HG02884 (cell line): ENCODE measurements at regions not wholly inside any gene's neighbourhood (a gene's known extent, or its start where the extent isn't known, plus 50 kb on each side); places are given as distances from the start of the nearest gene placed in this dataset.

Experiments used
- ATAC-seq: cut with Tn5 transposase; IDR thresholded peaks from one replicate; pipeline ENCODE4 v1.9.1; 2021; ENCODE audit warnings: mild to moderate bottlenecking, moderate library complexity; ENCODE audit not compliant: unreplicated experiment

GRCh38 chr3:68468695-68469375 is 463.5 kb downstream of the TAFA4 start:
- no peak for ATAC-seq

GRCh38 chr3:68467465-68467864 is 464.9 kb downstream of the TAFA4 start:
- no peak for ATAC-seq

- ATAC-seq, result no peak
Measured at GRCh38 chr3:68458581-68458980, 473.8 kb downstream of the TAFA4 start.

- ATAC-seq, result no peak
Measured at GRCh38 chr3:68448510-68449383, 483.6 kb downstream of the TAFA4 start.

GRCh38 chr3:68447885-68448284 is 484.5 kb downstream of the TAFA4 start:
- no peak for ATAC-seq

- no peak for ATAC-seq
Measured at GRCh38 chr3:68441054-68441453, 491.3 kb downstream of the TAFA4 start.

GRCh38 chr3:68436619-68437401 is 495.5 kb downstream of the TAFA4 start:
- no peak for ATAC-seq

- no peak for ATAC-seq
Measured at GRCh38 chr3:68428495-68428894, 503.9 kb downstream of the TAFA4 start.

- ATAC-seq, result no peak
Measured at GRCh38 chr3:68424796-68425460, 507.4 kb downstream of the TAFA4 start.

GRCh38 chr3:68408626-68409025 is 523.7 kb downstream of the TAFA4 start:
- ATAC-seq, result no peak

- no peak for ATAC-seq
Measured at GRCh38 chr3:68403741-68404140, 528.6 kb downstream of the TAFA4 start.

GRCh38 chr3:68402235-68402918 is 530.0 kb downstream of the TAFA4 start:
- no peak for ATAC-seq

GRCh38 chr3:68378631-68379030 is 553.7 kb downstream of the TAFA4 start:
- ATAC-seq, result no peak

- ATAC-seq, result no peak
Measured at GRCh38 chr3:68373727-68374126, 558.6 kb downstream of the TAFA4 start.

- ATAC-seq, result no peak
Measured at GRCh38 chr3:68363796-68364195, 568.6 kb downstream of the TAFA4 start.

GRCh38 chr3:68360492-68360891 is 571.9 kb downstream of the TAFA4 start:
- ATAC-seq, result no peak

GRCh38 chr3:68345781-68346180 is 586.6 kb downstream of the TAFA4 start:
- no peak for ATAC-seq

- no peak for ATAC-seq
Measured at GRCh38 chr3:68342426-68342825, 589.9 kb downstream of the TAFA4 start.

- ATAC-seq, result no peak
Measured at GRCh38 chr3:68336042-68336441, 596.3 kb downstream of the TAFA4 start.

- no peak for ATAC-seq
Measured at GRCh38 chr3:68334367-68334986, 597.9 kb downstream of the TAFA4 start.
